ENCODE measurements at regions not wholly inside any gene's neighbourhood (a gene's known extent, or its start where the extent isn't known, plus 50 kb on each side); places are given as distances from the start of the nearest gene placed in this dataset.
"Not testable (repeated sequence)": the region's sequence is repeated elsewhere in the genome, so short reads cannot be mapped to it uniquely, and the experiment has no call there.

GRCh38 chr4:25981749-25982148 lies 67.7 kb downstream of the SMIM20 start:
- DNase-seq (ENCODE audit: low spot score): no peak
- FAIRE-seq: no peak

GRCh38 chr4:25982962-25983361 lies 68.9 kb downstream of the SMIM20 start:
- DNase-seq (ENCODE audit: low spot score) (no peak), FAIRE-seq (no peak)

GRCh38 chr4:25984266-25984665 lies 70.2 kb downstream of the SMIM20 start:
- DNase-seq (ENCODE audit: low spot score) (no peak), FAIRE-seq (no peak)

GRCh38 chr4:25984796-25985195 lies 70.8 kb downstream of the SMIM20 start:
- no peak for DNase-seq (ENCODE audit: low spot score)
- FAIRE-seq: no peak

- FAIRE-seq: no peak
- DNase-seq (ENCODE audit: low spot score): no peak
Measured at GRCh38 chr4:25986807-25987206, 72.8 kb downstream of the SMIM20 start.

- DNase-seq (ENCODE audit: low spot score) (no peak), FAIRE-seq (no peak)
Measured at GRCh38 chr4:25991340-25991739, 77.3 kb downstream of the SMIM20 start.

GRCh38 chr4:25993395-25994185 lies 79.6 kb downstream of the SMIM20 start:
- DNase-seq (ENCODE audit: low spot score): no peak
- FAIRE-seq: no peak

- not testable (repeated sequence) for DNase-seq (ENCODE audit: low spot score); FAIRE-seq
Measured at GRCh38 chr4:25994577-25994976, 80.6 kb downstream of the SMIM20 start.

- FAIRE-seq (no peak), DNase-seq (ENCODE audit: low spot score) (no peak)
Measured at GRCh38 chr4:26000274-26000950, 86.4 kb downstream of the SMIM20 start.

- no peak for FAIRE-seq
- no peak for DNase-seq (ENCODE audit: low spot score)
Measured at GRCh38 chr4:26001413-26001812, 87.4 kb downstream of the SMIM20 start.

GRCh38 chr4:26001816-26002215 lies 87.8 kb downstream of the SMIM20 start:
- FAIRE-seq (no peak), DNase-seq (ENCODE audit: low spot score) (no peak)

GRCh38 chr4:26003056-26003455 lies 89.0 kb downstream of the SMIM20 start:
- FAIRE-seq: no peak
- no peak for DNase-seq (ENCODE audit: low spot score)

- DNase-seq (ENCODE audit: low spot score): no peak
- no peak for FAIRE-seq
Measured at GRCh38 chr4:26004290-26004689, 90.3 kb downstream of the SMIM20 start.

- DNase-seq (ENCODE audit: low spot score) (no peak), FAIRE-seq (no peak)
Measured at GRCh38 chr4:26005764-26006163, 91.7 kb downstream of the SMIM20 start.

GRCh38 chr4:26008737-26009136 lies 94.7 kb downstream of the SMIM20 start:
- FAIRE-seq: no peak
- DNase-seq (ENCODE audit: low spot score): no peak

- DNase-seq (ENCODE audit: low spot score) (no peak), FAIRE-seq (no peak)
Measured at GRCh38 chr4:26009502-26009901, 95.5 kb downstream of the SMIM20 start.

GRCh38 chr4:26010304-26010703 lies 96.3 kb downstream of the SMIM20 start:
- FAIRE-seq (no peak), DNase-seq (ENCODE audit: low spot score) (no peak)

- no peak for DNase-seq (ENCODE audit: low spot score)
Measured at GRCh38 chr4:26013629-26014028, 99.6 kb downstream of the SMIM20 start.

GRCh38 chr4:26015133-26015651 lies 101.2 kb downstream of the SMIM20 start:
- no peak for DNase-seq (ENCODE audit: low spot score)
- no peak for FAIRE-seq

More at GRCh38 chr4:26013629-26014028, 99.6 kb downstream of the SMIM20 start:
- FAIRE-seq: no peak

- FAIRE-seq: no peak
- no peak for DNase-seq (ENCODE audit: low spot score)
Measured at GRCh38 chr4:26015906-26016305, 101.9 kb downstream of the SMIM20 start.

GRCh38 chr4:26017531-26017930 lies 103.5 kb downstream of the SMIM20 start:
- FAIRE-seq: no peak
- no peak for DNase-seq (ENCODE audit: low spot score)

GRCh38 chr4:26017961-26018700 lies 104.1 kb downstream of the SMIM20 start:
- DNase-seq (ENCODE audit: low spot score); FAIRE-seq: not testable (repeated sequence)

Data from RCC 7860 (cell line).